Tibial nerve (tissue), 4 donors: ENCODE measurements at regions not wholly inside any gene's neighbourhood (a gene's known extent, or its start where the extent isn't known, plus 50 kb on each side); places are given as distances from the start of the nearest gene placed in this dataset.

Experiments used
- DNase-seq, 2 donors: peaks; one replicate each; pipeline ENCODE4 v3.0.0-alpha.2; 2019; ENCODE audit warnings: low spot score in 2 of 2
- H3K27ac ChIP-seq, 4 donors: fragments of 200-600 bp; sonication (generic) in 3 of 4; one replicate each; pipeline ENCODE4 v1.5.1; 2017 to 2019; ENCODE audit warnings: mild to moderate bottlenecking in 1 of 4
- H3K27me3 ChIP-seq, 2 donors: fragments of 200-600 bp; sonication (generic) in 1 of 2; one replicate each; pipeline versions ENCODE4 v1.5.1 to v1.6.0; 2017 to 2019
- H3K36me3 ChIP-seq, 3 donors: fragments of 200-600 bp; sonication (generic); one replicate each; pipeline ENCODE4 v1.5.1; 2018 to 2019
- H3K4me1 ChIP-seq, 4 donors: fragments of 200-600 bp; sonication (generic) in 3 of 4; one replicate each; pipeline ENCODE4 v1.5.1; 2017 to 2019
- H3K4me3 ChIP-seq, 4 donors: fragments of 200-600 bp; sonication (generic) in 3 of 4; one replicate each; pipeline ENCODE4 v1.5.1; 2017 to 2019; ENCODE audit warnings: mild to moderate bottlenecking in 1 of 4, moderate library complexity in 1 of 4
- H3K9me3 ChIP-seq, 4 donors: fragments of 200-600 bp; sonication (generic) in 3 of 4; one replicate each; pipeline ENCODE4 v1.5.1; 2017 to 2019
- EP300 ChIP-seq, 2 donors: sonication (generic); formaldehyde crosslinking; IDR thresholded peaks; one replicate each; pipeline ENCODE4 v1.6.1; 2017; ENCODE audit warnings: antibody characterized with exemption in 2 of 2, mild to moderate bottlenecking in 1 of 2
- POLR2A ChIP-seq, 2 donors: fragments of 450-650 bp; IDR thresholded peaks; one replicate each; pipeline ENCODE4 v1.6.1; 2017; ENCODE audit warnings: antibody characterized with exemption in 2 of 2, mild to moderate bottlenecking in 2 of 2, moderate library complexity in 2 of 2
- WGBS, 2 donors: methylation state at CpG; one replicate each; pipeline ENCODE4 v1.1.5; 2018; 5-methylcytosine and 5-hydroxymethylcytosine counted together
- TF ChIP-seq, protein P1 (sequence below), 5 experiments: fragments of 200-600 bp in 3 of 5; fragments of 450-650 bp in 2 of 5; sonication (generic) in 3 of 5; IDR thresholded peaks; one replicate each; pipeline ENCODE4 v1.5.1; 2016 to 2019; ENCODE audit warnings: antibody characterized with exemption in 5 of 5, mild to moderate bottlenecking in 3 of 5, moderate library complexity in 2 of 5

DNA sequence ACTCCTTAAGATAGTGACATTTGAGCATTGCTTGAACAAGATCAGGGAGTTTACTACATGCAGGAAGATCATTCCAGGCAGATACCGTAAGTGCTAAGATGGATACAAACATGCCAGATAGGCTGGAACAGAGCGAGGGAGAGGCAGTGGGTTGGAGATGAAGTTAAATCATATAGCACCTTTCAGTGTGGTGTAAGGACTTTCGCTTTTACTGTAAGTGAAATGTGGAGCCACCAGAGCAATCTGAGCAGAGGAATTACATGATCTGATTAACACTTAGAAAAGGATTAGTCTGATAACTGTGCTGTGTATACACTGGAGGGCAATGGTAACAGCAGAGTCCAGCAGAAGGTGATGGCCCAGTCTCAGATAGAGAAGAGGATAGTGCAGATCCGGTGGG, 163.0 kb upstream of the SSTR1 start:
- Histone ChIP-seq H3K4me1 (peaks cover 0 to 7% (median 0%) of the 10 kb centered on the region in 4 donors), H3K9me3 (no peaks in the 10 kb centered on the region), H3K4me3 (no peak overlapping the region), H3K36me3 (no peaks in the 10 kb centered on the region), H3K27me3 (no peaks in the 10 kb centered on the region), H3K27ac (no peak overlapping the region)
- DNase-seq: no peak
- 87 to 92% methylated on average over 4 of the region's 4 CpGs for WGBS, 2 donors
- TF ChIP-seq EP300 (IDR thresholded peaks at IDR 0.05) (no peak), POLR2A (IDR thresholded peaks at IDR 0.05) (no peak)
- TF ChIP-seq, protein P1, sequence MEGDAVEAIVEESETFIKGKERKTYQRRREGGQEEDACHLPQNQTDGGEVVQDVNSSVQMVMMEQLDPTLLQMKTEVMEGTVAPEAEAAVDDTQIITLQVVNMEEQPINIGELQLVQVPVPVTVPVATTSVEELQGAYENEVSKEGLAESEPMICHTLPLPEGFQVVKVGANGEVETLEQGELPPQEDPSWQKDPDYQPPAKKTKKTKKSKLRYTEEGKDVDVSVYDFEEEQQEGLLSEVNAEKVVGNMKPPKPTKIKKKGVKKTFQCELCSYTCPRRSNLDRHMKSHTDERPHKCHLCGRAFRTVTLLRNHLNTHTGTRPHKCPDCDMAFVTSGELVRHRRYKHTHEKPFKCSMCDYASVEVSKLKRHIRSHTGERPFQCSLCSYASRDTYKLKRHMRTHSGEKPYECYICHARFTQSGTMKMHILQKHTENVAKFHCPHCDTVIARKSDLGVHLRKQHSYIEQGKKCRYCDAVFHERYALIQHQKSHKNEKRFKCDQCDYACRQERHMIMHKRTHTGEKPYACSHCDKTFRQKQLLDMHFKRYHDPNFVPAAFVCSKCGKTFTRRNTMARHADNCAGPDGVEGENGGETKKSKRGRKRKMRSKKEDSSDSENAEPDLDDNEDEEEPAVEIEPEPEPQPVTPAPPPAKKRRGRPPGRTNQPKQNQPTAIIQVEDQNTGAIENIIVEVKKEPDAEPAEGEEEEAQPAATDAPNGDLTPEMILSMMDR (IDR thresholded peaks at IDR 0.05): no peak

DNA sequence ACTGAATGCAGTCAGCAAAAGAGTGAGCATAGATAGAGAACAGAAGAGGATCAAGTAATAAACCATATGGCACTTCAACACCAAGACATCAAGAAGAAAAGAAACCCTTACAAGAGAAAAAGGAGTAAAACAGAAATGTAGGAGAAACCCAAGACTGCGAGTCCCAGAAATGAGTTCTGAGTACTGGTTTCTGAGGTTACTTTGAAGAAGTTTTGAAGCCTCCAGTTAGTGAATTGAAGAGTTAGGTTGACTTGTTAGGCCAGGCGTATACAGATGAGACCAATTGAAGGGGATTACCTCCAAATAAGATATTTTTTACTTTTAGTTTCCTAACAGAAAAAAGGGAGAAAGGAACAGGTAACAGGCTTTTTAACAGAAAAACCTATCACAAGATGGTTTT, 162.2 kb upstream of the SSTR1 start:
- H3K36me3 ChIP-seq: no peaks in the 10 kb centered on the region
- peaks cover 0 to 7% (median 0%) of the 10 kb centered on the region in 4 donors for H3K4me1 ChIP-seq
- 92 to 94% methylated on average over 2 of the region's 2 CpGs for WGBS, 2 donors
- H3K27me3 ChIP-seq: no peaks in the 10 kb centered on the region
- no peak for DNase-seq
- no peak overlapping the region for H3K4me3 ChIP-seq
- H3K27ac ChIP-seq: no peak overlapping the region
- TF ChIP-seq, protein P1 (IDR thresholded peaks at IDR 0.05): no peak
- TF ChIP-seq EP300 (IDR thresholded peaks at IDR 0.05): no peak
- TF ChIP-seq POLR2A (IDR thresholded peaks at IDR 0.05): no peak
- no peaks in the 10 kb centered on the region for H3K9me3 ChIP-seq

DNA sequence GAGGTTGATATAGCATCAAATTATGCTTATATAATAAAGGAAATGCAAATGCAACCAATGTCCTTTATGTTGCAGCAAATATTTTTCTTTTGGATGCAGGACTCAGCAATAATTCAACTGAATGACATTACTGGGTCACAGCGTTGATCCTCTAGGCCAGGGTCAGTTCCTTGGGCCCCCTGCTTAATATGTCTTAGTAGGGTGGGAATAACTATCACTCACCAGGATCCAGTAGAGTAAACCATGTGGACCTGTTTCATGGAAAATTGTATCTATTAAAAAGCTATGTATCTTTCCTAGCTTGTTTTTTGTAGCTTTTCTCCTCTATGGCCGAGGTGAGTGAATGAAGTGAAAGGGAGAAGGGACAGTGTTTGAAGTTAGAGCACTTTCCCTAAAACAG, 161.5 kb upstream of the SSTR1 start:
- H3K4me1 ChIP-seq: peaks cover 0 to 7% (median 0%) of the 10 kb centered on the region in 4 donors
- H3K4me3 ChIP-seq: no peak overlapping the region
- TF ChIP-seq EP300 (IDR thresholded peaks at IDR 0.05): no peak
- no peaks in the 10 kb centered on the region for H3K27me3 ChIP-seq
- WGBS, 2 donors: 93 to 96% methylated on average over 2 of the region's 2 CpGs
- no peaks in the 10 kb centered on the region for H3K9me3 ChIP-seq
- H3K36me3 ChIP-seq: no peaks in the 10 kb centered on the region
- H3K27ac ChIP-seq: peak overlapping the region in 1 of 4 donors; percentile 56
- DNase-seq: no peak

DNA sequence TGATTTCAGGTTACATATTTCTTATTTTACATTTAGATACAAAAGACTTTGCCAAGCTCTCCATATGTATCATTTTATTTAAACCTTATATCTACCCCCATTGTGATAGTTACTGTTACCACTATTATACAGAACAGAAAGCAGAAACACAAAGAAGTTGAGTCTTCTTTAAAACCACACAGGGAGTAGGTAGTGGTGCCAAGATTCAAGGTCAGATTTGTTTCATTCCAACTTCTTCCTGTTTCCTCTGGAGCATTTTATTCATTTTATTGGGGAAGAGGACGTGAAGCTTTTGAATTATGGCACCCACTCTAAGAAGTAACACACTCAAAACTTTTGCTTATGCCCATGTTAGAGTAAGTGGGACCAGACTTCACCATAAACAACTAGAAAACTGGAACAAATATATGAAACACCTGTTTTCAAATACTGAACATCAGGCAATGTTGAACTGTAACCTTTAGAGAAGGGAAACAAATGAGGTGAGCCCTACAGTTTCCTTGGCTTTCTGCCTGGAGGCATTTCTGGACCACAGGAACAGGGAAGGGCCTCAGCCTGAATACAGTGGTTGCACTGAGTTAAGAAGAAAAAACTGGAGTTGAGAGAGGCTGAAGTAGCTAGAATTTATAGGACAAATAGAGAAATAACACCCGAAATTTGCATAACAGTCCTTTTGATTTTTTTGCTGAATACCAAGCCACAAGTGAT, 160.4 kb upstream of the SSTR1 start:
- Histone ChIP-seq H3K4me1 (peaks cover 0 to 7% (median 0%) of the 10 kb centered on the region in 4 donors), H3K36me3 (no peaks in the 10 kb centered on the region), H3K27ac (peak overlapping the region; percentile 15 to 56 (median 29)), H3K9me3 (no peaks in the 10 kb centered on the region), H3K4me3 (no peak overlapping the region), H3K27me3 (no peaks in the 10 kb centered on the region)
- WGBS, 2 donors: 47 to 56% methylated on average over 2 of the region's 2 CpGs
- no peak for TF ChIP-seq EP300 (IDR thresholded peaks at IDR 0.05)
- TF ChIP-seq POLR2A (IDR thresholded peaks at IDR 0.05): no peak
- TF ChIP-seq, protein P1 (IDR thresholded peaks at IDR 0.05): no peak
- DNase-seq: peak in 1 of 2 donors; percentile 10

DNA sequence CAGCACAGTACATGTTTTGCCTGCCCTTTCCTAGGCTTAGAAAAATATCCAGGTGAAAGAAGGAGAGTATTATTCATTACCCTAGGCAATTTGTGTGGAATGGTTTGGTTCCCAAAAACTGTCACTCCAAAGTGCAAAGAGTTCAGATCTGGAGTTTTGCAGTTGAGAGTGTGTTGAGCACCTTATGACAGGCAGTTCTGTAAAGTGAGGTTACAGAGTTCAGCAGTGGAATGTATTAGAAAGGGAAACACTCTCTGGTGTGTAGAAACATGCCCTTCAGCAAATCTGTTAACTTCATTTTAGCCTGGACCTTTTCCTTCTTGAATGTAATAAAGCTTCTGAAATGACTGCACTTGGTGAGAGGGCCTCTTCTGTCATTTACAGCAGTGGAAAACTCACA, 154.0 kb upstream of the SSTR1 start:
- no peak overlapping the region for H3K4me3 ChIP-seq
- no peak for DNase-seq
- no peaks in the 10 kb centered on the region for H3K36me3 ChIP-seq
- TF ChIP-seq POLR2A (IDR thresholded peaks at IDR 0.05) (no peak), EP300 (IDR thresholded peaks at IDR 0.05) (no peak)
- TF ChIP-seq, protein P1 (IDR thresholded peaks at IDR 0.05): no peak
- H3K4me1 ChIP-seq: no peaks in the 10 kb centered on the region
- H3K9me3 ChIP-seq: no peaks in the 10 kb centered on the region
- H3K27ac ChIP-seq: no peak overlapping the region
- H3K27me3 ChIP-seq: no peaks in the 10 kb centered on the region
